ENCODE measurements at regions not wholly inside any gene's neighbourhood (a gene's known extent, or its start where the extent isn't known, plus 50 kb on each side); places are given as distances from the start of the nearest gene placed in this dataset.
"Not testable (repeated sequence)": the region's sequence is repeated elsewhere in the genome, so short reads cannot be mapped to it uniquely, and the experiment has no call there.

DNA sequence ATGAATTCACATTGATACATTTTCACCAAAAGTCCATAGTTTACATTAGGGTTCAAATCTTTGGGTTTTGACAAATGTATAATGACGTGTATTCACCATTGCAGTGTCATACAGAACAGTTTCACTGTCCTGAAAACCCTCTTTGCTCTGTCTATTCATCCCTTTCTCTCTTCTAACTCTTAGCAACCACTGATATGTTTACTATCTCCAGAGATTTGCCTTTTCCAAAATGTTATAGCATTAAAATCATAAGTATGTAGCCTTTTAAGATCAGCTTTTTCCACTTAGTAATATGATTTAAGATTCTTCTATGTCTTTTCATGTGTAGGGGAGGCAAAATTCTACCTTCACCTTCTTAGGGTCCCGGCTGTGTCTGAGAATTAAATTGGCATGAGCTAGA is 203.8 kb downstream of the TPRG1 start:
- no peak for DNase-seq

- DNase-seq: no peak
Observed at GRCh38 chr3:189383630-189384029, 211.9 kb downstream of the TPRG1 start.

DNA sequence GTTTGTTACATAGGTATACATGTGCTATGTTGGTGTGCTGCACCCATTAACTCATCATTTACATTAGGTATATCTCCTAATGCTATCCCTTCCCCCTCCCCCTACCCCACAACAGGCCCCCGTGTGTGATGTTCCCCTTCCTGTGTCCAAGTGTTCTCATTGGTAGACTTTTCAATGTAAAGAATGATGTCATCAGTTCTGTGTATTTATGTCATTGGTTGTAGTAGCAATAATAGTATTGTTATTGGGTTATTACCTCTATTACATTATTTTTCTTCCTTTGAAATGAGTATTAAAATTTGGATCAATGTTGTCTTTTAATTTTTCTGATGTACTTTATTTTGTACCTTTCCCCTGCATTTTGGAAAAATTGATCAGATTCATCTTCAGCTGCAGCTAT is 214.1 kb downstream of the TPRG1 start:
- DNase-seq: not testable (repeated sequence)

- DNase-seq: no peak
Observed at GRCh38 chr3:189386739-189387138, 215.0 kb downstream of the TPRG1 start.

DNA sequence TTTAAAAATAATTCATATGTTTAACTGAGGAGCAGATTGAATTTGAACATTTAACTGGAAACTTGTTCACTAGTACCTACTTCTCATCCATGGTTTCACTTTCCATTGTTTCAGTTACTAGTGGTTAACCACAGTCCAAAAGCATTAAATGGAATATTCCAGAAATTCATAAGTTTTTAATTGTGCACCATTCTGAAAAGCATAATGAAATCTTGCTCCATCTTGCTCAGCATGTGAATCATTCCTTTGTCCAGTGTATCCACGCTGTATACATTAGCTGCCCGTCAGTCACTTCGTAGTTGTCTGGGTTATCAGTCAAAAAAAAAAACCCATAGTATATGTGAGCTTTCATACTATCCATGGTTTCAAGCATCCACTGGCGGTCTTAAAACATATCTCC is 217.6 kb downstream of the TPRG1 start:
- no peak for DNase-seq

DNA sequence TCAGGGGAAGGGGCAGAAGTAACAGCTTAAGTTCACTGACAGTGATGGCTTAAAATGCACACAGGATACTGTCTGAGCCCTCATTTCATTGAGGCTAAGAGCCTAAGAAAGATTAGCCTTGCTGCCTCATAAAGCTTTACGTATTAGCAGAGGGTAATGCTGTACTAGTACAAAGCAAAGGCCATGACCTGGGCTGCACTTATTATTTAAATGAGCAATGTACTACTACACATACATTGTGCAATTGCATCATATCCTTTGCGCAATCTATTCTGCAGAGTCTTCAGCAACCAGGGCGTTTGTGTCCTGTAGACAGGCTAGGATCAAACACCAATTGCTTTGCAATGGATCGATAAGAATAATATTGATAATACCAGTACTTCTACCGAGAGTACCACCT is 221.8 kb downstream of the TPRG1 start:
- no peak for DNase-seq

- DNase-seq: peak; percentile 21 to 69
Observed at GRCh38 chr3:189394599-189395121, 222.9 kb downstream of the TPRG1 start.

GRCh38 chr3:189395825-189396224 is 224.1 kb downstream of the TPRG1 start:
- DNase-seq: no peak

- no peak for DNase-seq
Observed at GRCh38 chr3:189398656-189399055, 226.9 kb downstream of the TPRG1 start.

GRCh38 chr3:189401196-189401595 is 229.4 kb downstream of the TPRG1 start:
- DNase-seq: no peak

- no peak for DNase-seq
Observed at GRCh38 chr3:189403194-189403593, 228.0 kb upstream of the TP63 start.

DNA sequence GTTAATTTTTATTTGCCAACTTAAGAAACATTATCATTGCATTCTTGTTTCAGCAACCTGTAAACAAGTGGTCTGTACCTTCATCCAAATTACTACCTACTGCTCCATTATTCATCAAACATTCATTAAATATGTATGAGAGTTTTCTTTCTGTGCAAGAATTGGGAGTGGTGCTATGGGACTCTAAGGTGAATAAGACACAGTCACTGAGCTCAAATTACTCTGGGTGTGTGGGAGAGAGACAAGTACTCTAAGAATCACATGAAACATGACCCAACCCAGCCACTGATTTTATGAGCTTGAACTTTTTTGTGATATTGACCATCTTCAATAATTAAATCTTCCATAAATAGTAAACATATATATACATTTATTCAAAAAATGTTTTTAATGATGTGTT is 227.2 kb upstream of the TP63 start:
- no peak for DNase-seq

DNA sequence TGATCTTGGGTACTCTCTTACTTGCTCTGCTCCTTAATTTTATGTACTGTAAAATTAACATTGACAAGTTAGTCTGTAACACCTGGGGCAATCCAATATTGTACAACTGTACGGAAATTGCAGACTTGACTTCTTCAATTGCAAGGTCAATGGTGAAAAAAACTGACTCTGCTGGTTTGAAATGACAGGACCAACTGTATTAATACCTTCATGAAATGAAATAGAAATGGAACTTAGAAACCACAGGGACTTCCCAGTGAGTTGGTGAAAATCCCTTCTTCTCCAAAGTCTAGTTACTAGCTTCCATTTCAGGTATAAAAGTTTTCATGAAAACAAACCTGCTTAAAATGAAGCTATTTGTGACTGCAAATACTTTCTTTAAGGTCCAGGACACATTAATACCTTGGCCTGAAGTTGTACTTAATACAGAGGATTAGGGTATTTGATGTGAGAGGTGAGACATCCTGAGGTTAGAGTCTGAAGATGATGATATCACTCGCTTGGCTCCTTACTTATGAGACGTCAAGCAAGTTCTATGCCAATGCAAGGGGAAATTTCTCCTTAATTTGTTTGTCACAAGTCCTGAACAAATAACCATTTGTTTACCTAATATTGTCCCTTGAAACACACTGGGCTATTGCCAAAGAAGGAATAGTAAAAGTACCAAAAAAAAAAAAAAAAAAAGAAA is 226.2 kb upstream of the TP63 start:
- DNase-seq: no peak

- no peak for DNase-seq
Observed at GRCh38 chr3:189406148-189406547, 225.0 kb upstream of the TP63 start.

- DNase-seq: no peak
Observed at GRCh38 chr3:189410522-189410921, 220.7 kb upstream of the TP63 start.

DNA sequence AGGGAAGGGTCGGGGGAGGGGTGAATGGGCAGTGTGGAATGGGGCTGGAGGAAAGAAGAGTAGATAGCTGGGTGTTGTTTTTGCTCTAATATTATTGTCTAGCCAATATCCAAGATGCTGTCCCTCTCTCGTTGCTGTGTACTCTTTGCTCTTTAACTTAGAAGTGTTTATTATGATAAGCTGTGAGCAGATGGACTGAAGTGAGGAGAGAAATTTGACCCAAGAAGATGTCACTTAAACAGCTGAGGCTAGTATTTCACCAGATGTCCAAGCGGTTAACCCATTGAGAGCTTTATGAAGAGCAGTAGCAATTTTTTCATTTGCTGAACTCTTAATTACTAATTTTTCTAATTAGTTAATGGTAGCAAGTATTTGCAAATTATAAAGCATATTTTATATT is 212.2 kb upstream of the TP63 start:
- no peak for DNase-seq

DNA sequence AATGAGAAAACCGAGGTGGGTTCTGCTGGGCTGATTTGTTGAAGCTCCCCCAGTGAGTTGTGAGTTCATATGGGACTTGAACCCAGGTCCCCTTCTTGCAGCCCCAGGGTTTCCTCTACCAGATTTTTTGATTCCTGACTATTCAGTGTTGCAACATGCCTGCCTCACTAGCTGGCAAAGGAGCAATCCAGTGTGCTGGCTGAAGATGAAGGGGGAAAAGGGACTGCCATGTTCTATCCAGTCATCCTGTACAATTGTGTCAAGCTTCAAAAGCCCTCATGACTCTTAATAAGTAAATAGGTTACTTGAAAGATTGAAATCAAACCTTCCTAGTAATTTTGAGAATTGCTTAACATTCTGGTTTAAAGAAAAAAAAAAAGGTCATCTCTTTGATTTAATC is 211.5 kb upstream of the TP63 start:
- DNase-seq: no peak

- no peak for DNase-seq
Observed at GRCh38 chr3:189424922-189425321, 206.3 kb upstream of the TP63 start.

- no peak for DNase-seq
Observed at GRCh38 chr3:189429019-189429418, 202.2 kb upstream of the TP63 start.

DNA sequence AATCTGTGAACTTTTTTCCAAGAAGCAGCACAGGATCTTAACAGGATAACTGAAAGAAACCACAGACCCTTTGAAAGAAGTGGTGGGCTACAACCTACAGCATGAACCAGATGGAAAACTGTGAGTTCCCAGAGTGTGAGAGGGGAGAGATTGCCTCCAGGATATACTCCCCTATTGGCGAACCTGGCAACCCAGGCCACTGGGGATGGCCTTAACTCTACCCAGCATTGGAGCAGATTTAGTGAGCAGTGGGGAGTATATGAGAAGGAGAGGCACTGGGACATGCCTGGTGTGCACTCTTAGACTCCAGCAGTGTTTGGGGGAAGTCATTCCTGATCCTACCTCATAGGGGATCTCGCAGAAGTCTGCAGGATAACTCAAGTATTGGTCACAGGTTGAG is 201.0 kb upstream of the TP63 start:
- no peak for DNase-seq

DNA sequence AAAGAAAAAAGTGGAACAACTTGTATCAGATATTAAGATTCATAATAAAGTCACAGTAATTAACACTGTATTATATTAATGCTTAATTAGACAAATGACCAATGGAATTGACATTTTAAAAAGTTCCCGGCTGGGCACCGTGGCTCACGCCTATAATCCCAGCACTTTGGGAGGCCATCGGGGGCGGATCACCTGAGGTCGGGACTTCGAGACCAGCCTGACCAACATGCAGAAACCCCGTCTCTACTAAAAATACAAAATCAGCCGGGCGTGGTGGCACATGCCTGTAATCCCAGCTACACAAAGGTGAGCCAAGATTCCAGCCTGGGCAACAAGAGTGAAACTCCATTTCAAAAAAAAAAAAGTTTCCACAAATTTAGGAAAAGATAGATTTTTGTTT is 188.9 kb upstream of the TP63 start:
- not testable (repeated sequence) for DNase-seq

DNA sequence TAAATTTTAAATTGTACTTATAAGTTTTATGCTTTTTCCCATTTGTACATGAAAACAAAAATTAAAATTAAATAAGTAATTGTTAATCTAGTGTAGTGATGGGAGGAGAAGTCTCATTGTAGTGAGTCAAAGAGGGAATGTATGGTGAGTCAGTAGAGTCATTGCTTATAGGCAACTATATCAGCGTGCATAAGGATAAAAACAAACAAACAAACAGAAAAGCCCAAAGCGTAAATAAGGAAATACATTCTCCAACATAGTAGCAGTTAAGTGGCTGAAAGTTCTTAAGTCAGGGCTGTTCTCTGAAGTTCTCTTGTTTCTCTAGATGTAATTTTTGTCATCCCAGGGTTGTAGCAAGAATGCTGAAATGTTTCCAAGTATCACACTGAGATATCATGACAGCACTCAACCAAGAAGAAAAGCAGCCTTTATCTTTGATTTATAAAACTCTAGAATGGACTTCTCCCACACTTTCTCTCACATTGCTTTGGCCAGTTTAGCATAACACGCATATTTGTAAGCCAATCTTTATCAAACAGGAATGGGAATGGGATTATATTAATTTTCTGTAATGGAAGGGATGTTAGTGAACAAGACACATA is 184.1 kb upstream of the TP63 start:
- DNase-seq: no peak

- peak in 1 of 2 experiments; percentile 59 for DNase-seq
Observed at GRCh38 chr3:189449084-189449483, 182.1 kb upstream of the TP63 start.

DNA sequence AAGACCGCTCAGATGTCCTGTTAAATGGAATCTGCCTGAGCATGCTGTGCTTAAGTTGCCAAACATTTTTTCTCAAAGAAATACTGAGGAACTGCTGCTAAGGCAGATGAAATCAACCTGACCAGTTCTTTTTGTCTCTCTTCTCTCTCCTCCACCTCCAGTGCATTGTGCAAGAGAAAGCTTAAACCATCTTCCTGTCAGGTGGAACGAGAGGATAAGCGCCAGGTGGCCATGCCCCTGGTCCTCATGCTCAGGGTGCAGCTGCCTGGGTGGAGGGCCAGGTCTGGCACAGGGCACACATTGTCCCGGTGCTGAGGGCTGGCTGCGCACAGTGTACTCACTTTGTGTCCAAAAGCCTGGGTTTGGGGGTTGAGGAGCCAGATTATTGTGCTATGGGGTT is 176.2 kb upstream of the TP63 start:
- DNase-seq: no peak
